Mammary epithelial cell (primary cell): ENCODE measurements at regions not wholly inside any gene's neighbourhood (a gene's known extent, or its start where the extent isn't known, plus 50 kb on each side); places are given as distances from the start of the nearest gene placed in this dataset.

Experiments
- EZH2 ChIP-seq: IDR thresholded peaks from 2 replicates; pipeline ENCODE4 v1.6.1; 2012; ENCODE audit warnings: low read length, inconsistent platforms, borderline replicate concordance
- TF ChIP-seq, protein P1 (sequence below), 2 donors: IDR thresholded peaks in 1 of 2; conservative IDR thresholded peaks in 1 of 2; 2 replicates each; pipeline ENCODE4 v1.5.1; 2011 to 2012; ENCODE audit warnings: inconsistent platforms in 2 of 2, low read length in 2 of 2, mild to moderate bottlenecking in 2 of 2, control low read depth in 1 of 2, low read depth in 1 of 2; ENCODE audit not compliant: insufficient read depth in 1 of 2; ENCODE audit errors: extremely low read depth in 1 of 2

DNA sequence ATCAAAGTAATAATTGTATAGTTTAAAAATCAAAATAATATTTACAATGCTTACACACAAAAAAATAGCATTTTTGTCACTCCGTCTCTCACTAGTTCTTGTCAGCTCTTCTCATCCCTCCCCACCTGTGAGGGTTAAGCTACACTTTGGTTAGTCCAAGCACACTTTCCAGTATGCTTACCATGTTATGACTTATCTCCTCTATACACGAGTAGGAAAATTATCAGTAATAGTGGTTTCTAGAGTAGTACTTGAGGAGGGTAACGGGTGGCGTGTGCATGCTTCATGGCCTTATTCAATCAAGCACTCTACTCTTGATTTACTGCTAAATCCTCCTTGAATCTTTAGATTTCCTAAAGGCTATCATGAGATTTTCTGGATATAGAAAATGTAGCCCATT is 443.7 kb downstream of the UTRN start:
- TF ChIP-seq, protein P1, sequence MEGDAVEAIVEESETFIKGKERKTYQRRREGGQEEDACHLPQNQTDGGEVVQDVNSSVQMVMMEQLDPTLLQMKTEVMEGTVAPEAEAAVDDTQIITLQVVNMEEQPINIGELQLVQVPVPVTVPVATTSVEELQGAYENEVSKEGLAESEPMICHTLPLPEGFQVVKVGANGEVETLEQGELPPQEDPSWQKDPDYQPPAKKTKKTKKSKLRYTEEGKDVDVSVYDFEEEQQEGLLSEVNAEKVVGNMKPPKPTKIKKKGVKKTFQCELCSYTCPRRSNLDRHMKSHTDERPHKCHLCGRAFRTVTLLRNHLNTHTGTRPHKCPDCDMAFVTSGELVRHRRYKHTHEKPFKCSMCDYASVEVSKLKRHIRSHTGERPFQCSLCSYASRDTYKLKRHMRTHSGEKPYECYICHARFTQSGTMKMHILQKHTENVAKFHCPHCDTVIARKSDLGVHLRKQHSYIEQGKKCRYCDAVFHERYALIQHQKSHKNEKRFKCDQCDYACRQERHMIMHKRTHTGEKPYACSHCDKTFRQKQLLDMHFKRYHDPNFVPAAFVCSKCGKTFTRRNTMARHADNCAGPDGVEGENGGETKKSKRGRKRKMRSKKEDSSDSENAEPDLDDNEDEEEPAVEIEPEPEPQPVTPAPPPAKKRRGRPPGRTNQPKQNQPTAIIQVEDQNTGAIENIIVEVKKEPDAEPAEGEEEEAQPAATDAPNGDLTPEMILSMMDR (conservative IDR thresholded peaks at IDR 0.05 in 1 of 2, IDR thresholded peaks at IDR 0.05 in 1 of 2; ENCODE audit: extremely low read depth in 1 of 2, insufficient read depth in 1 of 2, low read depth in 1 of 2, low read length in 2 of 2), result no peak
- no peak for TF ChIP-seq EZH2
